Ecto neural progenitor cell (in vitro differentiated cells): ENCODE measurements at regions not wholly inside any gene's neighbourhood (a gene's known extent, or its start where the extent isn't known, plus 50 kb on each side); places are given as distances from the start of the nearest gene placed in this dataset.

Experiments used
- DNase-seq: peaks from one replicate; pipeline ENCODE4 v3.0.0-alpha.2; 2018; ENCODE audit warnings: low spot score

GRCh38 chr13:40191186-40191980 is 475.1 kb downstream of the FOXO1 start:
- no peak for DNase-seq

- no peak for DNase-seq
These were observed 474.0 kb downstream of the FOXO1 start for GRCh38 chr13:40192452-40192851.

GRCh38 chr13:40192858-40193257 is 473.6 kb downstream of the FOXO1 start:
- DNase-seq = no peak

- DNase-seq = no peak
These were observed 472.9 kb downstream of the FOXO1 start for GRCh38 chr13:40193286-40194223.

- DNase-seq = no peak
These were observed 472.1 kb downstream of the FOXO1 start for GRCh38 chr13:40194224-40194806.

GRCh38 chr13:40197049-40197448 is 469.4 kb downstream of the FOXO1 start:
- DNase-seq = no peak

- no peak for DNase-seq
These were observed 468.4 kb downstream of the FOXO1 start for GRCh38 chr13:40197936-40198595.

- DNase-seq = no peak
These were observed 466.0 kb downstream of the FOXO1 start for GRCh38 chr13:40200273-40200978.

GRCh38 chr13:40204246-40204645 is 462.2 kb downstream of the FOXO1 start:
- no peak for DNase-seq

- DNase-seq = no peak
These were observed 460.6 kb downstream of the FOXO1 start for GRCh38 chr13:40205771-40206240.

GRCh38 chr13:40206241-40207000 is 460.0 kb downstream of the FOXO1 start:
- no peak for DNase-seq

GRCh38 chr13:40207001-40207478 is 459.4 kb downstream of the FOXO1 start:
- no peak for DNase-seq

GRCh38 chr13:40208517-40208916 is 457.9 kb downstream of the FOXO1 start:
- no peak for DNase-seq

GRCh38 chr13:40210865-40211585 is 455.4 kb downstream of the FOXO1 start:
- no peak for DNase-seq

- DNase-seq = no peak
These were observed 454.9 kb downstream of the FOXO1 start for GRCh38 chr13:40211586-40211968.

- no peak for DNase-seq
These were observed 452.7 kb downstream of the FOXO1 start for GRCh38 chr13:40213779-40214178.

- DNase-seq = no peak
These were observed 451.1 kb downstream of the FOXO1 start for GRCh38 chr13:40215311-40215710.

- no peak for DNase-seq
These were observed 450.7 kb downstream of the FOXO1 start for GRCh38 chr13:40215747-40216146.

- no peak for DNase-seq
These were observed 448.8 kb downstream of the FOXO1 start for GRCh38 chr13:40217675-40218074.
